ENCODE measurements at regions not wholly inside any gene's neighbourhood (a gene's known extent, or its start where the extent isn't known, plus 50 kb on each side); places are given as distances from the start of the nearest gene placed in this dataset.

GRCh38 chr10:78462176-78462575 lies 428.5 kb downstream of the RPS24 start:
- TF ChIP-seq, protein P1, sequence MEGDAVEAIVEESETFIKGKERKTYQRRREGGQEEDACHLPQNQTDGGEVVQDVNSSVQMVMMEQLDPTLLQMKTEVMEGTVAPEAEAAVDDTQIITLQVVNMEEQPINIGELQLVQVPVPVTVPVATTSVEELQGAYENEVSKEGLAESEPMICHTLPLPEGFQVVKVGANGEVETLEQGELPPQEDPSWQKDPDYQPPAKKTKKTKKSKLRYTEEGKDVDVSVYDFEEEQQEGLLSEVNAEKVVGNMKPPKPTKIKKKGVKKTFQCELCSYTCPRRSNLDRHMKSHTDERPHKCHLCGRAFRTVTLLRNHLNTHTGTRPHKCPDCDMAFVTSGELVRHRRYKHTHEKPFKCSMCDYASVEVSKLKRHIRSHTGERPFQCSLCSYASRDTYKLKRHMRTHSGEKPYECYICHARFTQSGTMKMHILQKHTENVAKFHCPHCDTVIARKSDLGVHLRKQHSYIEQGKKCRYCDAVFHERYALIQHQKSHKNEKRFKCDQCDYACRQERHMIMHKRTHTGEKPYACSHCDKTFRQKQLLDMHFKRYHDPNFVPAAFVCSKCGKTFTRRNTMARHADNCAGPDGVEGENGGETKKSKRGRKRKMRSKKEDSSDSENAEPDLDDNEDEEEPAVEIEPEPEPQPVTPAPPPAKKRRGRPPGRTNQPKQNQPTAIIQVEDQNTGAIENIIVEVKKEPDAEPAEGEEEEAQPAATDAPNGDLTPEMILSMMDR (IDR thresholded peaks at IDR 0.05), result no peak
- TF ChIP-seq FOSL2 (IDR thresholded peaks at IDR 0.05; ENCODE audit: borderline replicate concordance, low read depth) (no peak), ZBTB33 (IDR thresholded peaks at IDR 0.05; ENCODE audit: borderline replicate concordance, low read depth) (no peak), RFX5 (IDR thresholded peaks at IDR 0.05; ENCODE audit: low read length) (no peak), EP300 (IDR thresholded peaks at IDR 0.05; ENCODE audit: borderline replicate concordance in 1 of 2, low read depth in 1 of 2, low read length in 1 of 2) (no peak), USF1 (IDR thresholded peaks at IDR 0.05; ENCODE audit: borderline replicate concordance, low read depth) (no peak), TAF1 (IDR thresholded peaks at IDR 0.05; ENCODE audit: borderline replicate concordance, low read depth, low read length) (no peak), POLR2AphosphoS5 (IDR thresholded peaks at IDR 0.05; ENCODE audit: low read depth, low read length) (no peak), IRF3 (IDR thresholded peaks at IDR 0.05; ENCODE audit: low read depth, low read length) (no peak), EZH2phosphoT487 (IDR thresholded peaks at IDR 0.05; ENCODE audit: borderline replicate concordance, low read depth) (no peak), RCOR1 (IDR thresholded peaks at IDR 0.05; ENCODE audit: low read length) (no peak), NFIC (IDR thresholded peaks at IDR 0.05; ENCODE audit: borderline replicate concordance) (no peak)
